Retina (tissue), 1 donor: ENCODE measurements at regions not wholly inside any gene's neighbourhood (a gene's known extent, or its start where the extent isn't known, plus 50 kb on each side); places are given as distances from the start of the nearest gene placed in this dataset.

Experiments used
- DNase-seq: peaks from one replicate; pipeline ENCODE4 v3.0.0-alpha.2; 2016

- no peak for DNase-seq
Observed at GRCh38 chr15:96019114-96019513, 311.4 kb upstream of the NR2F2 start.

- peak; percentile 49 for DNase-seq
Observed at GRCh38 chr15:96020133-96020532, 310.4 kb upstream of the NR2F2 start.

- DNase-seq = no peak
Observed at GRCh38 chr15:96020797-96021196, 309.7 kb upstream of the NR2F2 start.

- no peak for DNase-seq
Observed at GRCh38 chr15:96023081-96023480, 307.4 kb upstream of the NR2F2 start.

- DNase-seq = no peak
Observed at GRCh38 chr15:96027501-96027900, 303.0 kb upstream of the NR2F2 start.

GRCh38 chr15:96028620-96029019 is 301.9 kb upstream of the NR2F2 start:
- DNase-seq = no peak

- no peak for DNase-seq
Observed at GRCh38 chr15:96029172-96029571, 301.3 kb upstream of the NR2F2 start.

- no peak for DNase-seq
Observed at GRCh38 chr15:96031426-96032110, 298.9 kb upstream of the NR2F2 start.

- DNase-seq = no peak
Observed at GRCh38 chr15:96035091-96035490, 295.4 kb upstream of the NR2F2 start.

- no peak for DNase-seq
Observed at GRCh38 chr15:96035635-96036034, 294.9 kb upstream of the NR2F2 start.

GRCh38 chr15:96037584-96037983 is 292.9 kb upstream of the NR2F2 start:
- no peak for DNase-seq

- DNase-seq = no peak
Observed at GRCh38 chr15:96038131-96038530, 292.4 kb upstream of the NR2F2 start.

GRCh38 chr15:96038650-96039049 is 291.9 kb upstream of the NR2F2 start:
- DNase-seq = no peak

- no peak for DNase-seq
Observed at GRCh38 chr15:96041982-96042733, 288.3 kb upstream of the NR2F2 start.

- no peak for DNase-seq
Observed at GRCh38 chr15:96042734-96043224, 287.7 kb upstream of the NR2F2 start.

GRCh38 chr15:96043591-96044171 is 286.8 kb upstream of the NR2F2 start:
- no peak for DNase-seq

- DNase-seq = no peak
Observed at GRCh38 chr15:96046620-96047240, 283.8 kb upstream of the NR2F2 start.

- DNase-seq = peak; percentile 35
Observed at GRCh38 chr15:96047255-96047931, 283.1 kb upstream of the NR2F2 start.

GRCh38 chr15:96049323-96049722 is 281.2 kb upstream of the NR2F2 start:
- no peak for DNase-seq

- no peak for DNase-seq
Observed at GRCh38 chr15:96049766-96050165, 280.7 kb upstream of the NR2F2 start.

- DNase-seq = no peak
Observed at GRCh38 chr15:96051598-96051997, 278.9 kb upstream of the NR2F2 start.

GRCh38 chr15:96052154-96052553 is 278.3 kb upstream of the NR2F2 start:
- DNase-seq = peak; percentile 21

GRCh38 chr15:96052572-96053030 is 277.9 kb upstream of the NR2F2 start:
- DNase-seq = peak; percentile 69
